Tibial artery (tissue), 4 donors: ENCODE measurements at regions not wholly inside any gene's neighbourhood (a gene's known extent, or its start where the extent isn't known, plus 50 kb on each side); places are given as distances from the start of the nearest gene placed in this dataset.
"Not testable (repeated sequence)": the region's sequence is repeated elsewhere in the genome, so short reads cannot be mapped to it uniquely, and the experiment has no call there.

ENCODE experiments used
- DNase-seq, 2 donors: peaks; one replicate each; pipeline ENCODE4 v3.0.0-alpha.2; 2019
- H3K27ac ChIP-seq, 2 donors: fragments of 200-600 bp; sonication (generic) in 1 of 2; 1 replicate in 1 of 2; 2 replicates in 1 of 2; pipeline ENCODE4 v1.5.1; 2018 to 2019; ENCODE audit warnings: mild to moderate bottlenecking in 1 of 2
- H3K27me3 ChIP-seq, 2 donors: fragments of 200-600 bp; sonication (generic) in 1 of 2; one replicate each; pipeline versions ENCODE4 v1.5.1 to v1.6.0; 2016 to 2019
- H3K36me3 ChIP-seq, 3 donors: fragments of 200-600 bp; sonication (generic) in 2 of 3; one replicate each; pipeline ENCODE4 v1.5.1; 2016 to 2019; ENCODE audit warnings: mild to moderate bottlenecking in 2 of 3
- H3K4me1 ChIP-seq, 4 donors: fragments of 200-600 bp; sonication (generic) in 2 of 4; 1 replicate in 3 of 4; 2 replicates in 1 of 4; pipeline ENCODE4 v1.5.1; 2016 to 2019
- H3K4me3 ChIP-seq, 2 donors: fragments of 200-600 bp; sonication (generic) in 1 of 2; 1 replicate in 1 of 2; 2 replicates in 1 of 2; pipeline ENCODE4 v1.5.1; 2018 to 2019; ENCODE audit warnings: mild to moderate bottlenecking in 2 of 2
- H3K9me3 ChIP-seq, 3 donors: fragments of 200-600 bp; sonication (generic) in 1 of 3; one replicate each; pipeline ENCODE4 v1.5.1; 2016 to 2019
- CTCF ChIP-seq, 2 experiments: fragments of 200-600 bp in 1 of 2; fragments of 450-650 bp in 1 of 2; IDR thresholded peaks; one replicate each; pipeline ENCODE4 v1.5.1; 2017 to 2019; ENCODE audit warnings: antibody characterized with exemption in 2 of 2, mild to moderate bottlenecking in 1 of 2, moderate library complexity in 1 of 2
- intact Hi-C: fragments of 100-400 bp; cut with DNase I; formaldehyde crosslinking; loops from one replicate; pipeline ENCODE4 v1.15.0; 2023; ENCODE audit warnings: low total_unique reads

GRCh38 chr6:78797270-78797669 is 70.1 kb upstream of the IRAK1BP1 start:
- intact Hi-C loops: no loop called here
- TF ChIP-seq CTCF (IDR thresholded peaks at IDR 0.05): no peak
- H3K4me3 ChIP-seq: no peak overlapping the region
- no peaks in the 10 kb centered on the region for H3K27me3 ChIP-seq
- H3K36me3 ChIP-seq: no peaks in the 10 kb centered on the region
- no peak for DNase-seq
- H3K4me1 ChIP-seq: no peaks in the 10 kb centered on the region
- no peak overlapping the region for H3K27ac ChIP-seq
- peaks cover 0 to 15% (median 9%) of the 10 kb centered on the region in 3 donors for H3K9me3 ChIP-seq

GRCh38 chr6:78799682-78800081 is 67.7 kb upstream of the IRAK1BP1 start:
- no peaks in the 10 kb centered on the region for H3K36me3 ChIP-seq
- peaks cover 0 to 22% (median 18%) of the 10 kb centered on the region in 3 donors for H3K9me3 ChIP-seq
- intact Hi-C loops: no loop called here
- DNase-seq: no peak
- H3K27ac ChIP-seq: no peak overlapping the region
- H3K27me3 ChIP-seq: no peaks in the 10 kb centered on the region
- no peak for TF ChIP-seq CTCF (IDR thresholded peaks at IDR 0.05)
- no peaks in the 10 kb centered on the region for H3K4me1 ChIP-seq
- no peak overlapping the region for H3K4me3 ChIP-seq

- H3K36me3 ChIP-seq, H3K27ac ChIP-seq, H3K4me1 ChIP-seq, DNase-seq, H3K4me3 ChIP-seq, H3K27me3 ChIP-seq, intact Hi-C loops: not testable (repeated sequence)
- peaks cover 0 to 19% (median 13%) of the 10 kb centered on the region in 3 donors for H3K9me3 ChIP-seq
These were observed 60.6 kb upstream of the IRAK1BP1 start for GRCh38 chr6:78806792-78807191.

- intact Hi-C loops, H3K27me3 ChIP-seq: not testable (repeated sequence)
These were observed 59.5 kb upstream of the IRAK1BP1 start for GRCh38 chr6:78807655-78808355.

GRCh38 chr6:78808356-78808891 is 58.9 kb upstream of the IRAK1BP1 start:
- Histone ChIP-seq H3K27ac (no peak overlapping the region), H3K4me1 (no peaks in the 10 kb centered on the region), H3K9me3 (peaks cover 0 to 14% (median 4%) of the 10 kb centered on the region in 3 donors), H3K27me3 (no peaks in the 10 kb centered on the region), H3K36me3 (no peaks in the 10 kb centered on the region), H3K4me3 (no peak overlapping the region)
- no peak for TF ChIP-seq CTCF (IDR thresholded peaks at IDR 0.05)
- DNase-seq: no peak
- intact Hi-C loops: no loop called here

More at GRCh38 chr6:78807655-78808355, 59.5 kb upstream of the IRAK1BP1 start:
- not testable (repeated sequence) for H3K4me1 ChIP-seq, H3K36me3 ChIP-seq, H3K4me3 ChIP-seq, H3K27ac ChIP-seq, DNase-seq
- H3K9me3 ChIP-seq: peaks cover 0 to 18% (median 9%) of the 10 kb centered on the region in 3 donors

GRCh38 chr6:78808933-78809332 is 58.4 kb upstream of the IRAK1BP1 start:
- H3K9me3 ChIP-seq: peaks cover 0 to 13% (median 4%) of the 10 kb centered on the region in 3 donors
- no peak for TF ChIP-seq CTCF (IDR thresholded peaks at IDR 0.05)

More at GRCh38 chr6:78808933-78809332, 58.4 kb upstream of the IRAK1BP1 start:
- H3K4me3 ChIP-seq: no peak overlapping the region
- DNase-seq: no peak
- intact Hi-C loops: no loop called here
- H3K27ac ChIP-seq: no peak overlapping the region
- H3K27me3 ChIP-seq: no peaks in the 10 kb centered on the region
- no peaks in the 10 kb centered on the region for H3K4me1 ChIP-seq
- no peaks in the 10 kb centered on the region for H3K36me3 ChIP-seq
